Neural crest cell (in vitro differentiated cells): ENCODE measurements at regions not wholly inside any gene's neighbourhood (a gene's known extent, or its start where the extent isn't known, plus 50 kb on each side); places are given as distances from the start of the nearest gene placed in this dataset.

ENCODE experiments used
- DNase-seq: peaks from one replicate; pipeline ENCODE4 v3.0.0; 2021; ENCODE audit warnings: low read depth, mixed read lengths, low spot score
- H3K27ac Mint-ChIP-seq: one replicate; pipeline ENCODE4 v1.8.0; 2021; ENCODE audit warnings: mild to moderate bottlenecking, mixed read lengths; ENCODE audit not compliant: unreplicated experiment
- H3K27me3 Mint-ChIP-seq: 2 replicates; pipeline ENCODE4 v1.8.0; 2021; ENCODE audit warnings: low read depth, mild to moderate bottlenecking, mixed read lengths
- H3K36me3 Mint-ChIP-seq: 2 replicates; pipeline ENCODE4 v1.8.0; 2021; ENCODE audit warnings: low read depth, mild to moderate bottlenecking, mixed read lengths
- H3K4me1 Mint-ChIP-seq: 2 replicates; pipeline ENCODE4 v1.8.0; 2021; ENCODE audit warnings: mixed read lengths
- H3K4me3 Mint-ChIP-seq: one replicate; pipeline ENCODE4 v1.8.0; 2021; ENCODE audit warnings: mild to moderate bottlenecking, mixed read lengths
- H3K9me3 Mint-ChIP-seq: 2 replicates; pipeline ENCODE4 v1.8.0; 2021; ENCODE audit warnings: mixed read lengths
- CTCF ChIP-seq: fragments of 200-600 bp; sonication (generic); conservative IDR thresholded peaks from 2 replicates; pipeline ENCODE4 v1.5.0; 2021; ENCODE audit warnings: antibody characterized with exemption, mild to moderate bottlenecking

DNA sequence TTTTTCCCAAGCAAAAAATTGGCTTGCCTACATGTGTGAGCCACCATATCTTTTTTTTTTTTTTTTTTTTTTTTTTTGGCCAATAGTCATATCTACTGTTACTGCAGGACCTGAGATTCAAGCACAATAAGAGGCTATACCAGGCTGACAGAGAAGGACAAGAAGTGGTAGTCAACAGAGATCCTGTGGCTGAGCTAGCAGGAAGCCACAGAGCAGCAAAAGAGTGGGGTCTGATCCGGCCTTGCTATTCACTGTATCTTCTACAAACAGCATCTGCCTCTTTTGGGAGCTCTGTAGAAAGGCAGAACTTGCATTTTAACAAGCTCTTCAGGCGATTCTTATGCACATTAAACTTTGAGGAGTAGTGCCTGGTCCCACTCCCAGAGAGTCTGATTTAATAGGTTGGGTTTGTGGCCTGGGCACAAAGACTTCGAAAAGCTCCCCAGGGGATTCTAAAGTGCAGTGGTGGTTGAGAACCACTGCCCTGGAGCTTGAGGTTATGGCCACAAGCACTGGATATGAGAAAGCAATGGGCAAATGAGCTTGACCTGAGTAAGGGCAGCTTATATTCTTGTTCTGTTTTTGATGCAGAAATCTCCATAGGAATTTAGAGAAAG, 162.8 kb downstream of the PIK3R1 start:
- TF ChIP-seq CTCF: no peak
- no peak overlapping the region for H3K4me3 Mint-ChIP-seq
- peaks cover 4% of the 10 kb centered on the region for H3K4me1 Mint-ChIP-seq
- no peaks in the 10 kb centered on the region for H3K27me3 Mint-ChIP-seq
- no peak overlapping the region for H3K27ac Mint-ChIP-seq
- no peak for DNase-seq
- no peaks in the 10 kb centered on the region for H3K36me3 Mint-ChIP-seq
- peaks cover 1% of the 10 kb centered on the region for H3K9me3 Mint-ChIP-seq

DNA sequence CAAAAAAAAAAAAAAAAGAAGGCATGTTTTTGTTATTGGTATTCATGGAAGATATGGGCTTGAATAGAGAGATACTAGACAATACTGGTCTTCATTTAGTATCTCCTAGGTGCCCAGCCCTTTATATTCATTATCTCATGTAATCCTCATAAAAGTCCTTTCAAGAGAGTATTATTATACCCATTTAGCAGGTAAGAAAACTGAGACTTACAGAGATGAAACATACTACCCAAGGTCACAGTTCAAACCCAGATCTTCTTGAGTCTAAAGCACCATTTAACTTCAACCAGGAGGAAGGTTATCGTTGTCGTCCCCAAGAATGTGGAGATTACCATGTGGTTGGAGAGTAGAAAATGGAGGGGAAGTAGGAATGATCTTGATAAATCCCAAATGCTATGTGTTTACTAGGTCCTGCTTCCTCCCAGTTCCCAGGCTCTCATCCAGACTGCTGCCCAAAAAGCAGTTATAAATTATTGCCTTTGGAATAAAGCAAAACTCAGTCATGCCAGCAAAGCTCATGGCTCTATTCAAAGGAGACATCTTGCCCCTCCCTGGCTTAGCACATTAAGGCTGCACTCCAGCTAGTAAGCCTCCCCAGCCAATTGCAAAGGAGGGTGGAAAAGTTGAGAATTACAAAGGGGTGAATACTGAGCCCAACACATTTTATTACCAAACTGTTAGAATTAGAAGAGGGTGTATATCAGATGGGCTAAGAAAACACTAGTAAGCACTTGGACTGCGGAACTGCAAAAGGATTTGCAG, 163.9 kb downstream of the PIK3R1 start:
- TF ChIP-seq CTCF: no peak

DNA sequence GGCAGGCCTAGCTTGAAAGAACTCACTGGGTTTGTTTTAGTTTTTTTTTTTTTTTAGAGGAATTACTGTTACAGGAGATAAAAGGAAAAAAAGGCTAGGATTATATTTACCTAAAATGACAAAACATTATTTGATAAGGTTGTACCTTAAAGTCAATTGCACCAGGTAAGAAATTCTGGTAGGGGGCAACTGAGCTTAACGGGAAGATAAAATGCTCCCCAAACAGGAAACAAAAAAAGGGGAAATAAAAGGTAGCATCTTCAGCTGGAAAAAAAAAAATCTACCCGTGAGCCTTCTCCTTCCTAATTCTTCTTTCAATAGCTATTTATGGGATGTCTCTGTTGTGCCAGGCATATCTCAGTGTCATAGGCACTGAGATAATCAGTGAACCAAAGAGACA, 164.5 kb downstream of the PIK3R1 start:
- no peak for DNase-seq
- H3K4me1 Mint-ChIP-seq: peaks cover 4% of the 10 kb centered on the region
- no peaks in the 10 kb centered on the region for H3K27me3 Mint-ChIP-seq
- H3K4me3 Mint-ChIP-seq: no peak overlapping the region
- TF ChIP-seq CTCF: no peak
- no peak overlapping the region for H3K27ac Mint-ChIP-seq
- no peaks in the 10 kb centered on the region for H3K36me3 Mint-ChIP-seq
- H3K9me3 Mint-ChIP-seq: no peaks in the 10 kb centered on the region

More for the DNA sequence above, 163.9 kb downstream of the PIK3R1 start:
- H3K27me3 Mint-ChIP-seq: no peaks in the 10 kb centered on the region
- peaks cover 4% of the 10 kb centered on the region for H3K4me1 Mint-ChIP-seq
- H3K27ac Mint-ChIP-seq: no peak overlapping the region
- H3K9me3 Mint-ChIP-seq: no peaks in the 10 kb centered on the region
- DNase-seq: no peak
- H3K36me3 Mint-ChIP-seq: no peaks in the 10 kb centered on the region
- H3K4me3 Mint-ChIP-seq: no peak overlapping the region

GRCh38 chr5:68381060-68381459, 165.5 kb downstream of the PIK3R1 start:
- no peak for DNase-seq
- H3K4me1 Mint-ChIP-seq: peaks cover 4% of the 10 kb centered on the region
- no peaks in the 10 kb centered on the region for H3K27me3 Mint-ChIP-seq
- no peak for TF ChIP-seq CTCF
- no peak overlapping the region for H3K27ac Mint-ChIP-seq
- no peaks in the 10 kb centered on the region for H3K36me3 Mint-ChIP-seq
- no peaks in the 10 kb centered on the region for H3K9me3 Mint-ChIP-seq
- H3K4me3 Mint-ChIP-seq: no peak overlapping the region

GRCh38 chr5:68381909-68382308, 166.4 kb downstream of the PIK3R1 start:
- H3K4me3 Mint-ChIP-seq: no peak overlapping the region
- no peak overlapping the region for H3K27ac Mint-ChIP-seq
- H3K36me3 Mint-ChIP-seq: no peaks in the 10 kb centered on the region
- TF ChIP-seq CTCF: no peak
- no peaks in the 10 kb centered on the region for H3K9me3 Mint-ChIP-seq
- no peaks in the 10 kb centered on the region for H3K27me3 Mint-ChIP-seq
- no peak for DNase-seq
- peaks cover 4% of the 10 kb centered on the region for H3K4me1 Mint-ChIP-seq
